HG03175 (cell line): ENCODE measurements at regions not wholly inside any gene's neighbourhood (a gene's known extent, or its start where the extent isn't known, plus 50 kb on each side); places are given as distances from the start of the nearest gene placed in this dataset.
"Not testable (repeated sequence)": the region's sequence is repeated elsewhere in the genome, so short reads cannot be mapped to it uniquely, and the experiment has no call there.

Experiments
- ATAC-seq: cut with Tn5 transposase; IDR thresholded peaks from one replicate; pipeline ENCODE4 v1.9.1; 2021; ENCODE audit warnings: mild to moderate bottlenecking, moderate library complexity; ENCODE audit not compliant: unreplicated experiment

GRCh38 chr3:38966811-38967692, 84.7 kb downstream of the SCN11A start:
- no peak for ATAC-seq

GRCh38 chr3:38964646-38965045, 87.1 kb downstream of the SCN11A start:
- no peak for ATAC-seq

DNA sequence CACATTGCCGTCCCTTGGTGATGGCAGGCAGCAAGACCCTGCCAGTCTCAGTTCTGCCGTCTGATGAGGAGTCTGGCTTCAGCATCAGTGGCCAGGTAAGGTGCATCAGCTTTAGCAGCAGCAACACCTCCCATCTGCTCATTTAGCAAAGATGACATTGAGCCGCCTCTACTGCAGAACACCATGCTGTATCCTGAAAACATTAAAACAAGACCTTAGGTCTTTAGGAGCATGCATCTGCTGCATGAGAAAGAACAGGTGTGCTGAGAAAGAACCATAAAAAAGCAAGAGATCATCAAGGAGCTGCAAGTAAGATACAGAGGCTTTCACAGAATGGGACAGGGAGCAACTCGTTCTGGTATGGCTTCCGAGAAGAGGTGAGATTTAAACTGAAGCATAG, 87.5 kb downstream of the SCN11A start:
- no peak for ATAC-seq

GRCh38 chr3:38960953-38961622, 90.7 kb downstream of the SCN11A start:
- ATAC-seq, result no peak

GRCh38 chr3:38960042-38960622, 91.6 kb downstream of the SCN11A start:
- no peak for ATAC-seq

- ATAC-seq, result no peak
Measured at GRCh38 chr3:38958026-38958720, 93.6 kb downstream of the SCN11A start.

DNA sequence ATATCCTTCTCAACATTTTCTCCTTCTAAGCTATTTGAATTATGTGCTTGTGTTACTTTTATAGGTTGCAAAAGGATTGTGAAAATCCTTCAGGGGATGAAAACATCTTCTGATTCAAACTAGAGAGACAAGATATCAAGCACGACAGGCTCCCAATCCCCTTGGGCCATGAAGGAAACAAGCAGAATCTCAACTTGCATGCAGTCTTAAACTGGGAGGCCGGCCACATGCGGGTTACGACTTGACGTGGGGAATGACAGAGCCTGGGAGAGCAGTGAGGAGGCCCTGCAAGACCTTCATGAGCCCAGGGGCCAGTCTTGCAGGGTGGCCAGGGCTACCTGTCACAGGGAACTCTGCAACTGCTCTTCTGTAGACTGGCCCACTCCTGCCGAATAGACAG, 94.4 kb downstream of the SCN11A start:
- ATAC-seq, result no peak

- ATAC-seq, result no peak
Measured at GRCh38 chr3:38952721-38953120, 99.0 kb downstream of the SCN11A start.

DNA sequence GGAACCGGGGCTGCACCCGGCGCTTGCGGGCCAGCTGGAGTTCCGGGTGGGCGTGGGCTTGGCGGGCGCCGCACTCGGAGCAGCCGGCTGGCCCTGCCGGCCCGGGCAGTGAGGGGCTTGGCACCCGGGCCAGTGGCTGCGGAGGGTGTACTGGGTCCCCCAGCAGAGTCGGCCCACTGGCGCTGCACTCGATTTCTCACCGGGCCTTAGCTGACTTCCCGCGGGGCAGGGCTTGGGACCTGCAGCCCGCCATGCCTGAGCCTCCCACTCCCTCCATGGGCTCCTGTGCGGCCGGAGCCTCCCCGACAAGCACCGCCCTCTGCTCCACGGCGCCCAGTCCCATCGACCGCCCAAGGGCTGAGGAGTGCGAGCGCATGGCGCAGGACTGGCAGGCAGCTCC, 100.6 kb downstream of the SCN11A start:
- not testable (repeated sequence) for ATAC-seq

- no peak for ATAC-seq
Measured at GRCh38 chr3:38950581-38950980, 101.2 kb downstream of the SCN11A start.

GRCh38 chr3:38949994-38950393, 101.8 kb downstream of the SCN11A start:
- no peak for ATAC-seq

DNA sequence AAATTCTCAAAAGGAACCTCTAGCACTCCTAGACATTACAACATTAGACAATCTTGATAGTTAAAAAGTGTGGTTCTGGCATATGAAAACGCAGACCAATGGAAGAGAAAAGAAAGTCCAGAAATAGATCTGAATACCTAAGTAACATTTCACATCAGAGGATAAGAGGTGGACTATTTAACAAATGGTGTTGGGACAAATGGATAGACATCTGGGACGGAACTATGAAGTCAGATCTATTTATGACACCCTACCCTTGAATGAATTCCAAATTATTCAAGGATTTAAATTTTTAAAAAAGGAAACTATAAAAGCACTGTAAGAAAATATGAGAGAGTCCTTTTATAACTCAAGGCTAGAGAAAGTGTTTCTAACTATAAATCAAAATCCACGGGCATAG, 111.3 kb downstream of the SCN11A start:
- ATAC-seq, result no peak

DNA sequence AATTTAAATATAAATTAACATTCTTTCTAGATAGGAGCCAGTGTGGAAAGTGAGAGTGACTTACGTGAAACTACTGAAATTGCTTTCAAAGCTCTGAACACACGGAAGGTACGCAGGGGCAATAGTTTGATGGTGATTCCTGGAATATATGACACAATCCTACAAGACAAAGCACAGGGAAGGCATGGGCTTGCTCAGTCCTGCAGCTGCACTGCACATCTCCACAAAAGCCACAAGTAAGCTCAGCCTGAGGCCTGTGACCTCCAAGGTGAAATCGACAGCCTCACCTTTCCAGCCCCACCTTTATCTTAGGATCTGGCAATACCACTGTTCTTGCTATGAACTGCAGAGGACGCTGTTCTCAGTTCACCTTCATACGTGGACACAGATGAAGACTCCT, 109.3 kb upstream of the SCN10A start:
- no peak for ATAC-seq

DNA sequence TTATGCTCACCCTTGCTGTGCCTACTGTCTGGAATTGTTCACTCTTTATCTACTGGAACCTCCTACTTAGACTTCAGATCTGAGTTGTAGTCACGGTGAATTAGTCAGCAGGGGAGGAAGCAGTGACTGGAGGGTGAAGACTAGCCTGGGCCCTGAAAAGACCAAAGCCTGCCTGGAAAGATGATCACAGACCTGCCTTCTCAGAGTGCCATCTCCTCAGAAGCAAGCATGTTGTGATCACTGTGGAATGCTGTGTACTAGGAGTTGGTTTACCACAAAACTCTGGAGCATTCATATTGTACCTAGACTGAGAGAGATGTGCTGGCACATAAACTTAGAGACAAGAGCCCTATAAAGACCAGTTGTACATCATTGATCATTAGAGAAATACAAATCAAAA, 100.7 kb upstream of the SCN10A start:
- ATAC-seq, result no peak

DNA sequence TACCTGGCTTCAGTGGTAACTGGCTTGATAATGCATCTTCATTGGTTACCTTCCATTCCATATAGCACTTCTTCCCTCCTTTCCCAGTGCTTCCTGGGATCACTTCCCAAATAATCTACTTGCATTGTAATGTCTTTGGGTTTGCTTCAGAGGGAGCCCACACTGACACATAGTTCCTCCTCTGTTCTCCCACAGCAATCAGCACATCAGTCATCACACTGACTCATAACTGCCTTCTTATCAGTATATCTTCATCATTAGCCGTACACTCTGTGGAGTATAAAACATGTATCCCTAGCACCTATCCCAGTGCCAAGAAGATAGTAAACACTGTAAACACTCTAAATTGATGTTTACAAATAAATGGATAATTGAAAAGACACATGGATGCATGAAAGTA, 91.4 kb upstream of the SCN10A start:
- ATAC-seq, result no peak

DNA sequence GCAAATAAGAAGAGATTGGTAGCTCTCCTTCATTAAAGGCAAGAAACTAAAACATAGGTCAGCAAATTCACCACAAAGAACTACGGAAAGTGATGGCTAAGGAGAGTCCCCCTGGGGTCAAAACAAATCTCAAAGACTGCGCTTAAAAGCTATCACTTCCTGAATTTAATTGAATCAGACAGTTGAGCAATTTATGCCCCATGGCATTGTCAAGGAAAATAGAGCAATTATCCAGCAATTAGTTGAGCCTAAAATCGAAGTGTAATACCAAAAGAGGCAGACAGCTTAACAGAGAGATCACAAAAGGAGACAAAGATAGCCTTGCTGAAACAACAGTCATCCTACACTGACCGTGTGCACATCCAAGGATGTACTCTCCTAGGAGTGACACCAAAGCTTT, 74.4 kb upstream of the SCN10A start:
- ATAC-seq, result no peak

GRCh38 chr3:38878646-38879045, 62.6 kb upstream of the SCN10A start:
- no peak for ATAC-seq
